ENCODE measurements at regions not wholly inside any gene's neighbourhood (a gene's known extent, or its start where the extent isn't known, plus 50 kb on each side); places are given as distances from the start of the nearest gene placed in this dataset.

DNA sequence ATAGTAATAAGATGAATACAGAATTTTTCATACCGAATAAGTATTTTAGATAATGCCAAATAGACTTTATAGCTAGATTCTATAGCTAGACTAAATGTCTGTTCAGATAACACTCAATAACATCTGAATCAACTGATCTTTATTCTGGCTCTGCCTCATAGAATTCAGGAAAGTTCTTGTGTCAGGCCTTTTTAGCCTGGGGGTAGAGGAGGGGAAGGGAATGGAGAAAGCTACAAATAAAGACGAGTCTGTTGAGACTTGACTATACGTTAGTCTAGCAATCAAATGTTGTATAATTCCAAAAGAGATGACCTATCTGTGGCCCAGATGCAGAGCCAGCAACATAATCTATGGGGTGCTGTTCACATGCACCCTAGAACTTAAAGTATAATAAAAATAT is 106.6 kb upstream of the ABI3BP start:
- Histone ChIP-seq H3K4me1 (ENCODE audit: control insufficient read depth in 1 of 2, insufficient read depth in 2 of 2, low read length in 2 of 2) (no peaks in the 10 kb centered on the region), H3K9ac (ENCODE audit: low read depth in 1 of 2, low read length in 2 of 2) (no peak overlapping the region), H3K9me3 (ENCODE audit: control insufficient read depth in 1 of 2, low read length in 2 of 2) (no peaks in the 10 kb centered on the region), H3K27ac (ENCODE audit: low read depth, low read length) (no peak overlapping the region), H3K36me3 (ENCODE audit: control insufficient read depth in 1 of 2, insufficient read depth in 2 of 2, low read length in 2 of 2) (no peaks in the 10 kb centered on the region), H3K4me3 (ENCODE audit: low read depth in 1 of 2, low read length in 2 of 2) (no peak overlapping the region), H3K27me3 (ENCODE audit: control insufficient read depth in 1 of 2, insufficient read depth in 2 of 2, low read length in 2 of 2) (no peaks in the 10 kb centered on the region)

DNA sequence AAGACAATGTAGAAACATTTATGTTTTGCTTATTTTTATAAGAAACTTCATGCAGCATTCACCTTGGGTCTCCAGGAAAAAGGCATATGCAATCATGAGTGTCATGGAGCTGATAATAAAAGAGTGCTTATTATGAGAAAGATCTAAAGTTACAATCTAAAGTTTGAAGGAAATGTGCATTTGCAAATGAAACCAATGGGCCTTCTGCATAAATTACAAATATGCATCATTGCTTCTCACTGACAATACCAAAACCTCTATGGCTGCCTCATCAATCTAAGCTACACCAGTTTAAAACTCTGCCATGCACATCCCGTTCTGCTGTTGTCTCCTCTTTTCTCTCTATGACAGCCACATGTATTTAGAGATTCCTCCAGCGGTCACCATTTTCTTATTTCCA is 103.2 kb upstream of the ABI3BP start:
- Histone ChIP-seq H3K4me3 (ENCODE audit: low read depth in 1 of 2, low read length in 2 of 2) (no peak overlapping the region), H3K36me3 (ENCODE audit: control insufficient read depth in 1 of 2, insufficient read depth in 2 of 2, low read length in 2 of 2) (no peaks in the 10 kb centered on the region), H3K27ac (ENCODE audit: low read depth, low read length) (no peak overlapping the region), H3K27me3 (ENCODE audit: control insufficient read depth in 1 of 2, insufficient read depth in 2 of 2, low read length in 2 of 2) (no peaks in the 10 kb centered on the region), H3K9ac (ENCODE audit: low read depth in 1 of 2, low read length in 2 of 2) (no peak overlapping the region), H3K9me3 (ENCODE audit: control insufficient read depth in 1 of 2, low read length in 2 of 2) (no peaks in the 10 kb centered on the region), H3K4me1 (ENCODE audit: control insufficient read depth in 1 of 2, insufficient read depth in 2 of 2, low read length in 2 of 2) (no peaks in the 10 kb centered on the region)

DNA sequence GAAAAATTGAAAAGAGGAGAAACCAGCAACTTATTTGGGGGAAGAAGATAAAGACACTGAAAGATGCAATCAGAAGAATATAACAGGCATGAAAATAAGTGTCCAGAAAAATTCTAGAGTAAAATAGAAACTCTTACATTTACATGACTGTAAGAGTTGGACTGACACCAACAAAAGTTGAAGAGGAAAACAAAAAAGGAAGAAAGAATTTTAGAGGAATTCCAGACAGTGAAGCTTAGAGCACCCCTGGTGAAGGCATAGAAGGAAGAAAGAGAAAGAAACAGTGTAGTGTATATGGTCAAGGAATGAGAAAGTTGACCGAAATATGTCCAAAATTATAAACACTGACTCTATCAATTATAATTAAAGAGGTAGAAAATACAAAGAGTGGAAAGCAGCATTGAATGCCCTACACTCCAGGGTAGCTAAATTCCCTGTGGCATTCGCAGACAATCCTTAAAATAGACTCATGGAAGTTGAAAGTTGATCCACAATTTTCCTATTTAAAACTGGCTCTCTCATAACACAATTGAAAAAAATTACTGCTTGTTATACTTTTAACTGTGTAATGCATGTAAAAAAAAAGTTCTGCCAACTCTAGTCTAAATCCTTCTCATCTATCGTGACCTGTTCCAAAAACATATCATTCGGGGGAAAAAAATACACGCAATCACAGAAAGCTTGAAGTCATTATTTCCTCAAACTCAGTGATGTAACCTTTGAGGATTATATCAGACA is 102.6 kb upstream of the ABI3BP start:
- Histone ChIP-seq H3K27ac (ENCODE audit: low read depth, low read length) (no peak overlapping the region), H3K4me3 (ENCODE audit: low read depth in 1 of 2, low read length in 2 of 2) (no peak overlapping the region), H3K27me3 (ENCODE audit: control insufficient read depth in 1 of 2, insufficient read depth in 2 of 2, low read length in 2 of 2) (no peaks in the 10 kb centered on the region), H3K9me3 (ENCODE audit: control insufficient read depth in 1 of 2, low read length in 2 of 2) (no peaks in the 10 kb centered on the region), H3K36me3 (ENCODE audit: control insufficient read depth in 1 of 2, insufficient read depth in 2 of 2, low read length in 2 of 2) (no peaks in the 10 kb centered on the region), H3K9ac (ENCODE audit: low read depth in 1 of 2, low read length in 2 of 2) (no peak overlapping the region), H3K4me1 (ENCODE audit: control insufficient read depth in 1 of 2, insufficient read depth in 2 of 2, low read length in 2 of 2) (no peaks in the 10 kb centered on the region)

GRCh38 chr3:101091489-101091888 is 98.3 kb upstream of the ABI3BP start:
- H3K4me3 ChIP-seq (ENCODE audit: low read depth in 1 of 2, low read length in 2 of 2): no peak overlapping the region

GRCh38 chr3:101085752-101086151 is 92.5 kb upstream of the ABI3BP start:
- Histone ChIP-seq H3K4me1 (ENCODE audit: control insufficient read depth in 1 of 2, insufficient read depth in 2 of 2, low read length in 2 of 2) (no peaks in the 10 kb centered on the region), H3K36me3 (ENCODE audit: control insufficient read depth in 1 of 2, insufficient read depth in 2 of 2, low read length in 2 of 2) (no peaks in the 10 kb centered on the region), H3K9me3 (ENCODE audit: control insufficient read depth in 1 of 2, low read length in 2 of 2) (no peaks in the 10 kb centered on the region), H3K9ac (ENCODE audit: low read depth in 1 of 2, low read length in 2 of 2) (no peak overlapping the region), H3K27ac (ENCODE audit: low read depth, low read length) (no peak overlapping the region), H3K27me3 (ENCODE audit: control insufficient read depth in 1 of 2, insufficient read depth in 2 of 2, low read length in 2 of 2) (no peaks in the 10 kb centered on the region), H3K4me3 (ENCODE audit: low read depth in 1 of 2, low read length in 2 of 2) (no peak overlapping the region)

More at GRCh38 chr3:101091489-101091888, 98.3 kb upstream of the ABI3BP start:
- no peak overlapping the region for H3K9ac ChIP-seq (ENCODE audit: low read depth in 1 of 2, low read length in 2 of 2)
- H3K9me3 ChIP-seq (ENCODE audit: control insufficient read depth in 1 of 2, low read length in 2 of 2): no peaks in the 10 kb centered on the region
- no peak overlapping the region for H3K27ac ChIP-seq (ENCODE audit: low read depth, low read length)
- no peaks in the 10 kb centered on the region for H3K4me1 ChIP-seq (ENCODE audit: control insufficient read depth in 1 of 2, insufficient read depth in 2 of 2, low read length in 2 of 2)
- H3K36me3 ChIP-seq (ENCODE audit: control insufficient read depth in 1 of 2, insufficient read depth in 2 of 2, low read length in 2 of 2): no peaks in the 10 kb centered on the region
- H3K27me3 ChIP-seq (ENCODE audit: control insufficient read depth in 1 of 2, insufficient read depth in 2 of 2, low read length in 2 of 2): no peaks in the 10 kb centered on the region

DNA sequence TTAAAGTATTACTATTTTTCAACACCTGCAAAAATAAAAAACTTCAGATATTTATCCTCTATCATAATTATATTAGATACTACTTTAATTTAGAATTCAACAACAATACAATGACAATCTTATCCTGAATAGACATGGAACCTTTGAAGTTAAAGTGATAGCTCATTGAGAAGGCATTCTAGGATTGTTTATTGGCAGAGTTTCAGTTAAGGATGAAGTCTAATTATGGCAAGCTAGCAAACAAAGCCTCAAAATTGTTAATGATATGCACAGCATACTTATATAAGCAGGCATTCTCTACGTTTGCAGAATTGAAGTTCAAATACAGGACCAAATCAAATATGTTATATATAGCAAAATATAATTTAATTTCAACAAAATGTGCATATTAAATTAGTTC is 91.2 kb upstream of the ABI3BP start:
- no peak overlapping the region for H3K9ac ChIP-seq (ENCODE audit: low read depth in 1 of 2, low read length in 2 of 2)
- no peaks in the 10 kb centered on the region for H3K36me3 ChIP-seq (ENCODE audit: control insufficient read depth in 1 of 2, insufficient read depth in 2 of 2, low read length in 2 of 2)
- H3K9me3 ChIP-seq (ENCODE audit: control insufficient read depth in 1 of 2, low read length in 2 of 2): no peaks in the 10 kb centered on the region
- H3K4me3 ChIP-seq (ENCODE audit: low read depth in 1 of 2, low read length in 2 of 2): no peak overlapping the region
- no peaks in the 10 kb centered on the region for H3K4me1 ChIP-seq (ENCODE audit: control insufficient read depth in 1 of 2, insufficient read depth in 2 of 2, low read length in 2 of 2)
- no peaks in the 10 kb centered on the region for H3K27me3 ChIP-seq (ENCODE audit: control insufficient read depth in 1 of 2, insufficient read depth in 2 of 2, low read length in 2 of 2)
- H3K27ac ChIP-seq (ENCODE audit: low read depth, low read length): no peak overlapping the region

- Histone ChIP-seq H3K27me3 (ENCODE audit: control insufficient read depth in 1 of 2, insufficient read depth in 2 of 2, low read length in 2 of 2) (no peaks in the 10 kb centered on the region), H3K9ac (ENCODE audit: low read depth in 1 of 2, low read length in 2 of 2) (no peak overlapping the region), H3K9me3 (ENCODE audit: control insufficient read depth in 1 of 2, low read length in 2 of 2) (no peaks in the 10 kb centered on the region), H3K4me1 (ENCODE audit: control insufficient read depth in 1 of 2, insufficient read depth in 2 of 2, low read length in 2 of 2) (no peaks in the 10 kb centered on the region), H3K36me3 (ENCODE audit: control insufficient read depth in 1 of 2, insufficient read depth in 2 of 2, low read length in 2 of 2) (no peaks in the 10 kb centered on the region), H3K4me3 (ENCODE audit: low read depth in 1 of 2, low read length in 2 of 2) (no peak overlapping the region), H3K27ac (ENCODE audit: low read depth, low read length) (no peak overlapping the region)
Observed at GRCh38 chr3:101081999-101082398, 88.8 kb upstream of the ABI3BP start.

- H3K4me1 ChIP-seq (ENCODE audit: control insufficient read depth in 1 of 2, insufficient read depth in 2 of 2, low read length in 2 of 2): no peaks in the 10 kb centered on the region
- no peaks in the 10 kb centered on the region for H3K9me3 ChIP-seq (ENCODE audit: control insufficient read depth in 1 of 2, low read length in 2 of 2)
- no peak overlapping the region for H3K9ac ChIP-seq (ENCODE audit: low read depth in 1 of 2, low read length in 2 of 2)
- no peak overlapping the region for H3K27ac ChIP-seq (ENCODE audit: low read depth, low read length)
- no peaks in the 10 kb centered on the region for H3K36me3 ChIP-seq (ENCODE audit: control insufficient read depth in 1 of 2, insufficient read depth in 2 of 2, low read length in 2 of 2)
- no peak overlapping the region for H3K4me3 ChIP-seq (ENCODE audit: low read depth in 1 of 2, low read length in 2 of 2)
- no peaks in the 10 kb centered on the region for H3K27me3 ChIP-seq (ENCODE audit: control insufficient read depth in 1 of 2, insufficient read depth in 2 of 2, low read length in 2 of 2)
Observed at GRCh38 chr3:101081446-101081845, 88.2 kb upstream of the ABI3BP start.

- Histone ChIP-seq H3K4me3 (ENCODE audit: low read depth in 1 of 2, low read length in 2 of 2) (no peak overlapping the region), H3K27me3 (ENCODE audit: control insufficient read depth in 1 of 2, insufficient read depth in 2 of 2, low read length in 2 of 2) (no peaks in the 10 kb centered on the region), H3K9ac (ENCODE audit: low read depth in 1 of 2, low read length in 2 of 2) (no peak overlapping the region), H3K27ac (ENCODE audit: low read depth, low read length) (no peak overlapping the region), H3K4me1 (ENCODE audit: control insufficient read depth in 1 of 2, insufficient read depth in 2 of 2, low read length in 2 of 2) (peaks cover 0 to 8% of the 10 kb centered on the region in 2 donors), H3K36me3 (ENCODE audit: control insufficient read depth in 1 of 2, insufficient read depth in 2 of 2, low read length in 2 of 2) (no peaks in the 10 kb centered on the region), H3K9me3 (ENCODE audit: control insufficient read depth in 1 of 2, low read length in 2 of 2) (peaks cover 0 to 3% of the 10 kb centered on the region in 2 donors)
Observed at GRCh38 chr3:101077361-101078011, 84.3 kb upstream of the ABI3BP start.

DNA sequence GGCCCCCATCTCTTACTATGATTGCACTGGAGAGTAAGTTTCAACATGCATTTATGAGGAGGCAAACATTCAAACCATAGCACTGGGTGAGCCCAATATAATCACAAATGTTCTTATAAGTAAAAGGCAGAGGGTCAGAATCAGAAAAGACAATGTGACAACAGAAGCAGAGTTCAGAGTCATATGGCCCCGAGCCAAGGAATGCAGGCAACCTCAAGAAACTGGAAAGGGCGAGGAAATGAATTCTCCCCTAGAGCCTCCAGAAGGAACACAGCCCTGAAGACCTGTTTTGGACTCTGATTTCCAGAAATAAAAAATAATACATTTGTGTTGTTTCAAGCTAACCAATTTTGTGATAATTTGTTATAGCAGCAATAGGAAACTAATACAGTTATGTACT is 81.3 kb upstream of the ABI3BP start:
- Histone ChIP-seq H3K4me3 (ENCODE audit: low read depth in 1 of 2, low read length in 2 of 2) (no peak overlapping the region), H3K9me3 (ENCODE audit: control insufficient read depth in 1 of 2, low read length in 2 of 2) (peaks cover 0 to 3% of the 10 kb centered on the region in 2 donors), H3K36me3 (ENCODE audit: control insufficient read depth in 1 of 2, insufficient read depth in 2 of 2, low read length in 2 of 2) (no peaks in the 10 kb centered on the region), H3K27ac (ENCODE audit: low read depth, low read length) (no peak overlapping the region), H3K4me1 (ENCODE audit: control insufficient read depth in 1 of 2, insufficient read depth in 2 of 2, low read length in 2 of 2) (peaks cover 11 to 38% of the 10 kb centered on the region in 2 donors), H3K27me3 (ENCODE audit: control insufficient read depth in 1 of 2, insufficient read depth in 2 of 2, low read length in 2 of 2) (no peaks in the 10 kb centered on the region), H3K9ac (ENCODE audit: low read depth in 1 of 2, low read length in 2 of 2) (no peak overlapping the region)
